SU-DHL-6 (cell line): ENCODE measurements at regions not wholly inside any gene's neighbourhood (a gene's known extent, or its start where the extent isn't known, plus 50 kb on each side); places are given as distances from the start of the nearest gene placed in this dataset.
"Not testable (repeated sequence)": the region's sequence is repeated elsewhere in the genome, so short reads cannot be mapped to it uniquely, and the experiment has no call there.

Source experiments
- H2AFZ ChIP-seq: fragments of 200-600 bp; sonication (generic); 2 replicates; pipeline ENCODE4 v1.6.1; 2014; ENCODE audit warnings: low read depth, mild to moderate bottlenecking, moderate library complexity, mixed read lengths, antibody characterized with exemption, low read length; ENCODE audit not compliant: severe bottlenecking
- H3F3A ChIP-seq: fragments of 200-600 bp; shearing (Covaris generic); 2 replicates; pipeline ENCODE4 v1.6.0; 2016; ENCODE audit warnings: antibody characterized with exemption, mild to moderate bottlenecking; ENCODE audit not compliant: insufficient read depth
- H3K27ac ChIP-seq: fragments of 200-600 bp; sonication (generic); 2 replicates; pipeline ENCODE4 v1.5.1; 2016; ENCODE audit warnings: low read depth, mild to moderate bottlenecking, low read length, moderate library complexity, mixed read lengths
- H3K27me3 ChIP-seq: fragments of 200-600 bp; sonication (generic), shearing (Covaris generic); 2 replicates; pipeline ENCODE4 v1.6.0; 2014; ENCODE audit warnings: mild to moderate bottlenecking, low read length
- H3K36me3 ChIP-seq: fragments of 200-600 bp; sonication (generic); 2 replicates; pipeline ENCODE4 v1.6.1; 2014; ENCODE audit warnings: mild to moderate bottlenecking, low read length, mixed read lengths
- H3K4me2 ChIP-seq: fragments of 300-600, 200-600 bp; shearing (Covaris generic), sonication (generic); 2 replicates; pipeline ENCODE4 v1.6.0; 2014; ENCODE audit warnings: low read length, low read depth, mild to moderate bottlenecking; ENCODE audit not compliant: poor library complexity, severe bottlenecking
- H3K4me3 ChIP-seq: fragments of 200-600 bp; sonication (generic); 2 replicates; pipeline ENCODE4 v1.5.1; 2014; ENCODE audit warnings: antibody characterized with exemption, low read length, mild to moderate bottlenecking, mixed read lengths; ENCODE audit not compliant: insufficient read depth, poor library complexity, severe bottlenecking
- H3K79me2 ChIP-seq: fragments of 200-600 bp; sonication (generic); 2 replicates; pipeline ENCODE4 v1.6.1; 2014; ENCODE audit warnings: mild to moderate bottlenecking, low read length, moderate library complexity; ENCODE audit not compliant: insufficient read depth
- H3K9ac ChIP-seq: fragments of 200-600 bp; sonication (generic); 2 replicates; pipeline ENCODE4 v1.7.0; 2014; ENCODE audit warnings: mild to moderate bottlenecking, low read length
- H3K9me2 ChIP-seq: fragments of 200-600 bp; sonication (generic); replicated peaks from 2 replicates; pipeline ENCODE4 v1.6.1; 2014; ENCODE audit warnings: low read length; ENCODE audit not compliant: insufficient read depth
- H3K9me3 ChIP-seq: fragments of 200-600 bp; sonication (generic); 2 replicates; pipeline ENCODE4 v1.6.1; 2014; ENCODE audit warnings: low read length, mixed read lengths; ENCODE audit not compliant: insufficient read depth
- H4K20me1 ChIP-seq: fragments of 200-600 bp; sonication (generic); 2 replicates; pipeline ENCODE4 v1.6.1; 2014; ENCODE audit warnings: low read depth, mild to moderate bottlenecking, antibody characterized with exemption, low read length, moderate library complexity, mixed read lengths
- EZH2phosphoT487 ChIP-seq: fragments of 200-600 bp; sonication (generic), shearing (Covaris generic); conservative IDR thresholded peaks from 2 replicates; pipeline ENCODE4 v1.6.1; 2018; ENCODE audit warnings: mild to moderate bottlenecking, antibody characterized with exemption, low read length, moderate library complexity, mixed read lengths
- TF ChIP-seq, protein P1 (sequence below): fragments of 200-600 bp; sonication (generic); IDR thresholded peaks from one replicate; pipeline ENCODE4 v1.5.1; 2017; ENCODE audit warnings: antibody characterized with exemption, mild to moderate bottlenecking, low read length, moderate library complexity; ENCODE audit not compliant: insufficient read depth, poor library complexity, severe bottlenecking

DNA sequence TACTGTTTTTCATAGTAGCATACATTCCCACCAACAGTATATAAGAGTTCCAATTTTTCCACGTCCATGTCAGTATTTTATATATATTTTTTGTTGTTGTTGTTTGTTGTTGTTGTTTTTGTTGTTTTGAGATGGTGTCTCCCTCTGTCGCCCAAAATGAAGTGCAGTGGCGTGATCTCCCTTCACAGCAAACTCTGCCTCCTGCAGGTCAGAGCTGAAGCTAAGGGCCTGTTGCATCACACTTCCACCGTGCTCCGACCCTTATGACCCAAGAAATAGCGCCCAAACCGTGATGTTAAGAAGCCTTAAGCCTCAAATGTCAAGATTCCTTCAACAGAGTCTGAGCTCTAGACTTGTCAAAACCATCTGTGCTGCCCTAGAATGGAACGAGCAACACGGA is 2032.3 kb downstream of the MRPL39 start:
- no peak for TF ChIP-seq EZH2phosphoT487
- TF ChIP-seq, protein P1, sequence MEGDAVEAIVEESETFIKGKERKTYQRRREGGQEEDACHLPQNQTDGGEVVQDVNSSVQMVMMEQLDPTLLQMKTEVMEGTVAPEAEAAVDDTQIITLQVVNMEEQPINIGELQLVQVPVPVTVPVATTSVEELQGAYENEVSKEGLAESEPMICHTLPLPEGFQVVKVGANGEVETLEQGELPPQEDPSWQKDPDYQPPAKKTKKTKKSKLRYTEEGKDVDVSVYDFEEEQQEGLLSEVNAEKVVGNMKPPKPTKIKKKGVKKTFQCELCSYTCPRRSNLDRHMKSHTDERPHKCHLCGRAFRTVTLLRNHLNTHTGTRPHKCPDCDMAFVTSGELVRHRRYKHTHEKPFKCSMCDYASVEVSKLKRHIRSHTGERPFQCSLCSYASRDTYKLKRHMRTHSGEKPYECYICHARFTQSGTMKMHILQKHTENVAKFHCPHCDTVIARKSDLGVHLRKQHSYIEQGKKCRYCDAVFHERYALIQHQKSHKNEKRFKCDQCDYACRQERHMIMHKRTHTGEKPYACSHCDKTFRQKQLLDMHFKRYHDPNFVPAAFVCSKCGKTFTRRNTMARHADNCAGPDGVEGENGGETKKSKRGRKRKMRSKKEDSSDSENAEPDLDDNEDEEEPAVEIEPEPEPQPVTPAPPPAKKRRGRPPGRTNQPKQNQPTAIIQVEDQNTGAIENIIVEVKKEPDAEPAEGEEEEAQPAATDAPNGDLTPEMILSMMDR: no peak
- Histone ChIP-seq H3F3A (no peaks in the 10 kb centered on the region), H3K27me3 (no peaks in the 10 kb centered on the region), H3K36me3 (0 out of 2 replicates have a peak, but pooled peaks cover 2% of the 10 kb centered on the region), H3K9ac (no peak overlapping the region), H4K20me1 (no peaks in the 10 kb centered on the region), H3K9me3 (no peaks in the 10 kb centered on the region), H3K9me2 (no peaks in the 10 kb centered on the region), H3K27ac (no peak overlapping the region), H3K4me3 (no peak overlapping the region), H2AFZ (peak overlapping the region; percentile 67), H3K4me2 (no peak overlapping the region), H3K79me2 (no peaks in the 10 kb centered on the region)

DNA sequence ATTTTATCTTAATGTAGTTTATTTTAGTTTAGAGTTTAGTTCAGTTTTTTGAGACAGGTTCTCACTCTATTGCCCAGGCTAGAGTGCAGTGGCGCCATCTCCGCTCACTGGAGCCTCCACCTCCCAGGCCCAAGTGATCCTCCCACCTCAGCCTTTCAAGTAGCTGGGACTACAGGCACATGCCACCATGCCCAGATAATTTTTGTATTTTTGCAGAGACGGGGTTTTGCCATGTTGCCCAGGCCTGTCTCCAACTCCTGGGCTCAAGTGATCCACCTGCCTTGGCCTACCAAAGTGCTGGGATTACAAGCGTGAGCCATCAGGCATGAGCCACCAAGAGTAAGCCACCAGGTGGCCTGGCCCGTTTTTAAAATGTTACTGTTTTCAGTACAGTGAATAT is 2058.4 kb downstream of the MRPL39 start:
- not testable (repeated sequence) for H3K4me3 ChIP-seq, H3K9ac ChIP-seq, H3K9me3 ChIP-seq, H3K27ac ChIP-seq, H2AFZ ChIP-seq, H3K79me2 ChIP-seq, H3F3A ChIP-seq, H4K20me1 ChIP-seq, H3K4me2 ChIP-seq, H3K9me2 ChIP-seq, H3K36me3 ChIP-seq, H3K27me3 ChIP-seq

GRCh38 chr21:23543333-23543732 is 2063.9 kb downstream of the MRPL39 start:
- Histone ChIP-seq H3K27ac (no peak overlapping the region), H3K9me2 (no peaks in the 10 kb centered on the region), H2AFZ (peak overlapping the region; percentile 12), H4K20me1 (no peaks in the 10 kb centered on the region), H3K9me3 (no peaks in the 10 kb centered on the region), H3K79me2 (no peaks in the 10 kb centered on the region), H3K4me3 (no peak overlapping the region), H3F3A (no peaks in the 10 kb centered on the region), H3K27me3 (no peaks in the 10 kb centered on the region), H3K9ac (no peak overlapping the region), H3K36me3 (no peaks in the 10 kb centered on the region), H3K4me2 (no peak overlapping the region)
- no peak for TF ChIP-seq EZH2phosphoT487
- TF ChIP-seq, protein P1: no peak

DNA sequence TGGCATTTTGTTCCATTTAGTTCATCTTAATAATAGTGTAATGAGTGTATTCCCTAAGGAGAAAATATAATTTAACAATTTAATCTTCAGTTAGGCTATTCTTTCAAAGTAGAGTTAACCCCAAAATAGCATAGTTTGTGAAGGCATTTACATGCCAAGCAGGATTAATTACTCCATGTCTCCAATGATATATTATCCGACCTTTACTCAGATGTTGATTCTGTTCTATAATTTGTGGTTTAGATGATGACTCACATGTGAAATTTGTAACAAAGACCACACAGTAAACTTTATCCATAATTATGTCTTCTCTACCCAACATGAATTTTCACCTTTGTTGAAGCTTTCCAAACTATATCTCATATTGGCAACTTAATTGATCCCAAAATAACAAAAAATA is 2065.2 kb downstream of the MRPL39 start:
- Histone ChIP-seq H3K9ac (no peak overlapping the region), H3K27me3 (no peaks in the 10 kb centered on the region), H3K9me2 (no peaks in the 10 kb centered on the region), H3K4me2 (no peak overlapping the region), H3K27ac (no peak overlapping the region), H3K79me2 (no peaks in the 10 kb centered on the region), H3K9me3 (no peaks in the 10 kb centered on the region), H3K4me3 (no peak overlapping the region), H2AFZ (no peak overlapping the region), H3K36me3 (no peaks in the 10 kb centered on the region), H3F3A (no peaks in the 10 kb centered on the region), H4K20me1 (no peaks in the 10 kb centered on the region)
- no peak for TF ChIP-seq EZH2phosphoT487
- TF ChIP-seq, protein P1: no peak
